Caki2 (cell line): ENCODE measurements at regions not wholly inside any gene's neighbourhood (a gene's known extent, or its start where the extent isn't known, plus 50 kb on each side); places are given as distances from the start of the nearest gene placed in this dataset.

ENCODE experiments used
- DNase-seq: peaks from one replicate; pipeline ENCODE4 v3.0.0-alpha.2; 2015; ENCODE audit warnings: low read depth
- in situ Hi-C: cut with HindIII; loops from 2 replicates; pipeline ENCODE4 v1.10.0; 2016; ENCODE audit warnings: low sequenced_read_pairs, low pct_unique_long_range_greater_than_20kb, mixed read lengths

GRCh38 chr5:6950860-6951259 is 237.6 kb downstream of the TENT4A start:
- DNase-seq: no peak
- in situ Hi-C loops: no loop called here

- in situ Hi-C loops: no loop called here
- no peak for DNase-seq
These were observed 247.9 kb downstream of the TENT4A start for GRCh38 chr5:6961123-6961522.

GRCh38 chr5:6961837-6962635 is 248.8 kb downstream of the TENT4A start:
- no peak for DNase-seq
- in situ Hi-C loops: no loop called here

- no peak for DNase-seq
- in situ Hi-C loops: no loop called here
These were observed 263.7 kb downstream of the TENT4A start for GRCh38 chr5:6976971-6977370.

GRCh38 chr5:6979061-6979460 is 265.8 kb downstream of the TENT4A start:
- no peak for DNase-seq
- in situ Hi-C loops: no loop called here

- in situ Hi-C loops: no loop called here
- no peak for DNase-seq
These were observed 276.0 kb downstream of the TENT4A start for GRCh38 chr5:6989230-6989629.

GRCh38 chr5:6994097-6994496 is 280.9 kb downstream of the TENT4A start:
- in situ Hi-C loops: no loop called here
- no peak for DNase-seq

- DNase-seq: no peak
- in situ Hi-C loops: no loop called here
These were observed 281.9 kb downstream of the TENT4A start for GRCh38 chr5:6995115-6995514.

GRCh38 chr5:7000310-7000709 is 287.1 kb downstream of the TENT4A start:
- no peak for DNase-seq
- in situ Hi-C loops: no loop called here

- DNase-seq: peak; percentile 3
- in situ Hi-C loops: no loop called here
These were observed 297.4 kb downstream of the TENT4A start for GRCh38 chr5:7010591-7010990.

- in situ Hi-C loops: no loop called here
- DNase-seq: no peak
These were observed 298.8 kb downstream of the TENT4A start for GRCh38 chr5:7012057-7012456.

GRCh38 chr5:7014611-7015010 is 301.4 kb downstream of the TENT4A start:
- in situ Hi-C loops: no loop called here
- no peak for DNase-seq

- no peak for DNase-seq
- in situ Hi-C loops: no loop called here
These were observed 302.5 kb downstream of the TENT4A start for GRCh38 chr5:7015586-7016256.

- in situ Hi-C loops: no loop called here
These were observed 303.9 kb downstream of the TENT4A start for GRCh38 chr5:7016999-7017747.

GRCh38 chr5:7018198-7018597 is 305.0 kb downstream of the TENT4A start:
- DNase-seq: no peak
- in situ Hi-C loops: no loop called here

More at GRCh38 chr5:7016999-7017747, 303.9 kb downstream of the TENT4A start:
- no peak for DNase-seq

- in situ Hi-C loops: no loop called here
- DNase-seq: no peak
These were observed 305.4 kb downstream of the TENT4A start for GRCh38 chr5:7018601-7019000.

- in situ Hi-C loops: no loop called here
- no peak for DNase-seq
These were observed 323.1 kb downstream of the TENT4A start for GRCh38 chr5:7036192-7036835.

- in situ Hi-C loops: no loop called here
- no peak for DNase-seq
These were observed 325.8 kb downstream of the TENT4A start for GRCh38 chr5:7039074-7039473.

- in situ Hi-C loops: no loop called here
- DNase-seq: no peak
These were observed 326.9 kb downstream of the TENT4A start for GRCh38 chr5:7040111-7040510.
